OCI-LY7 (cell line): ENCODE measurements at regions not wholly inside any gene's neighbourhood (a gene's known extent, or its start where the extent isn't known, plus 50 kb on each side); places are given as distances from the start of the nearest gene placed in this dataset.

Experiments used
- BruUV-seq: library from RNA; stranded (reverse); fragments of 400-500 nt; replicated peaks from 2 replicates; lab custom pipeline; 2021; lab: Mats Ljungman, UMichigan
- CTCF ChIA-PET: fragments of 300-600 bp; sonication (Branson Sonifier 250); formaldehyde crosslinking; loops from one replicate; lab custom pipeline; 2022; ENCODE audit warnings: antibody characterized with exemption; ENCODE audit not compliant: unreplicated experiment; lab: Charles Lee
- POLR2A ChIA-PET: fragments of 300-600 bp; sonication (Branson Sonifier 250); formaldehyde crosslinking; loops from one replicate; lab custom pipeline; 2022; ENCODE audit warnings: antibody characterized with exemption; lab: Charles Lee
- DNase-seq: peaks from one replicate; pipeline ENCODE4 v3.0.0-alpha.2; 2015; ENCODE audit warnings: low spot score
- H2AFZ ChIP-seq: fragments of 200-600 bp; sonication (generic), shearing (Covaris generic); 2 replicates; pipeline ENCODE4 v1.6.1; 2014; ENCODE audit warnings: mild to moderate bottlenecking, antibody characterized with exemption, low read length, moderate library complexity
- H3K27ac ChIP-seq: fragments of 200-600 bp; sonication (generic); 2 replicates; pipeline ENCODE4 v1.5.1; 2014; ENCODE audit warnings: mixed run types, low read depth, mild to moderate bottlenecking, moderate library complexity, low read length, inconsistent platforms; ENCODE audit not compliant: poor library complexity, severe bottlenecking
- H3K36me3 ChIP-seq: fragments of 200-600 bp; sonication (generic); 2 replicates; pipeline ENCODE4 v1.6.1; 2014; ENCODE audit warnings: mild to moderate bottlenecking, antibody characterized with exemption, low read length, moderate library complexity, mixed read lengths; ENCODE audit not compliant: insufficient read depth
- H3K4me1 ChIP-seq: fragments of 200-600 bp; sonication (generic); 2 replicates; pipeline ENCODE4 v1.5.1; 2014; ENCODE audit warnings: mild to moderate bottlenecking, low read length; ENCODE audit not compliant: insufficient read depth, poor library complexity, severe bottlenecking
- H3K4me2 ChIP-seq: fragments of 200-600 bp; sonication (generic); 2 replicates; pipeline ENCODE4 v1.6.1; 2014; ENCODE audit warnings: mild to moderate bottlenecking, low read length
- H3K4me3 ChIP-seq: fragments of 200-600 bp; sonication (generic); 2 replicates; pipeline ENCODE4 v1.5.1; 2014; ENCODE audit warnings: mild to moderate bottlenecking, low read depth, low read length; ENCODE audit not compliant: poor library complexity, severe bottlenecking
- H3K79me2 ChIP-seq: fragments of 200-600 bp; sonication (generic); 2 replicates; pipeline ENCODE4 v1.6.1; 2016; ENCODE audit warnings: low read depth, mild to moderate bottlenecking, low read length, moderate library complexity, mixed read lengths; ENCODE audit not compliant: insufficient read depth
- H3K9me2 ChIP-seq: fragments of 200-600 bp; sonication (generic); 2 replicates; pipeline ENCODE4 v1.6.1; 2016; ENCODE audit warnings: mild to moderate bottlenecking, low read length, mixed read lengths; ENCODE audit not compliant: insufficient read depth
- H3K9me3 ChIP-seq: fragments of 200-600 bp; sonication (generic); 2 replicates; pipeline ENCODE4 v1.6.1; 2014; ENCODE audit warnings: mild to moderate bottlenecking, mixed run types, low read length, mixed read lengths
- H4K20me1 ChIP-seq: fragments of 200-600 bp; sonication (generic); 2 replicates; pipeline ENCODE4 v1.6.1; 2014; ENCODE audit warnings: mild to moderate bottlenecking, antibody characterized with exemption, low read length, moderate library complexity, mixed read lengths; ENCODE audit not compliant: insufficient read depth
- EZH2phosphoT487 ChIP-seq: fragments of 200-600 bp; sonication (generic); IDR thresholded peaks from 2 replicates; pipeline ENCODE4 v1.6.1; 2018; ENCODE audit warnings: low read depth, borderline replicate concordance, mild to moderate bottlenecking, mixed run types, antibody characterized with exemption, low read length, moderate library complexity, mixed read lengths
- intact Hi-C: fragments of 100-400 bp; cut with micrococcal nuclease; formaldehyde crosslinking; loops from one replicate; pipeline ENCODE4 v1.10.0; 2022; ENCODE audit not compliant: unreplicated experiment
- TF ChIP-seq, protein P1 (sequence below): fragments of 200-600 bp; sonication (generic); conservative IDR thresholded peaks from 2 replicates; pipeline ENCODE4 v1.5.1; 2014; ENCODE audit warnings: mild to moderate bottlenecking, antibody characterized with exemption, low read length, moderate library complexity, mixed read lengths

DNA sequence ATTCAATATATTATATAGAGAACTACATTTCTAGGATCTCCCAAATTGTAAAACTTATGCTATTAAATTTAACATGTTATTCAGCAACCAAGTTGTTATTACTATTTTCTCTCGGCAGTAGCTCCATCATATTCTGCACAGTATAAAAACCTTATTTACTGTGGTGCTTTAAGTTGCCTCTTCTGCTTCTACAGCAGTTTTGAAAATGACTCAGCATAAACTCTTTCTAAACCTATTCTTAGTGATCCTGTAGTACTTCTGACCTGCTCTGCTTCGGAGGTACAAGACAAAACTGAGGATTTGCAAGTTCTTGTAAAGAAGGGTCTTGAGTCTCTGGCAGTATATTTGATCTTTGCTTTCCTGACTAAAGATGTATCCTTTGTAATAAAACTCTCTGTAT lies 567.2 kb downstream of the TMX3 start:
- Histone ChIP-seq H3K27ac (no peak overlapping the region), H3K9me2 (no peaks in the 10 kb centered on the region), H3K36me3 (no peaks in the 10 kb centered on the region), H3K79me2 (no peaks in the 10 kb centered on the region), H4K20me1 (no peaks in the 10 kb centered on the region), H2AFZ (no peak overlapping the region), H3K4me2 (no peak overlapping the region), H3K4me1 (no peaks in the 10 kb centered on the region), H3K9me3 (no peaks in the 10 kb centered on the region), H3K4me3 (no peak overlapping the region)
- no peak for DNase-seq
- intact Hi-C loops, result no loop called here
- CTCF ChIA-PET, result no interaction called here
- POLR2A ChIA-PET, result no interaction called here
- no TSS peak for BruUV-seq
- TF ChIP-seq, protein P1, sequence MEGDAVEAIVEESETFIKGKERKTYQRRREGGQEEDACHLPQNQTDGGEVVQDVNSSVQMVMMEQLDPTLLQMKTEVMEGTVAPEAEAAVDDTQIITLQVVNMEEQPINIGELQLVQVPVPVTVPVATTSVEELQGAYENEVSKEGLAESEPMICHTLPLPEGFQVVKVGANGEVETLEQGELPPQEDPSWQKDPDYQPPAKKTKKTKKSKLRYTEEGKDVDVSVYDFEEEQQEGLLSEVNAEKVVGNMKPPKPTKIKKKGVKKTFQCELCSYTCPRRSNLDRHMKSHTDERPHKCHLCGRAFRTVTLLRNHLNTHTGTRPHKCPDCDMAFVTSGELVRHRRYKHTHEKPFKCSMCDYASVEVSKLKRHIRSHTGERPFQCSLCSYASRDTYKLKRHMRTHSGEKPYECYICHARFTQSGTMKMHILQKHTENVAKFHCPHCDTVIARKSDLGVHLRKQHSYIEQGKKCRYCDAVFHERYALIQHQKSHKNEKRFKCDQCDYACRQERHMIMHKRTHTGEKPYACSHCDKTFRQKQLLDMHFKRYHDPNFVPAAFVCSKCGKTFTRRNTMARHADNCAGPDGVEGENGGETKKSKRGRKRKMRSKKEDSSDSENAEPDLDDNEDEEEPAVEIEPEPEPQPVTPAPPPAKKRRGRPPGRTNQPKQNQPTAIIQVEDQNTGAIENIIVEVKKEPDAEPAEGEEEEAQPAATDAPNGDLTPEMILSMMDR, result no peak
- TF ChIP-seq EZH2phosphoT487, result no peak

DNA sequence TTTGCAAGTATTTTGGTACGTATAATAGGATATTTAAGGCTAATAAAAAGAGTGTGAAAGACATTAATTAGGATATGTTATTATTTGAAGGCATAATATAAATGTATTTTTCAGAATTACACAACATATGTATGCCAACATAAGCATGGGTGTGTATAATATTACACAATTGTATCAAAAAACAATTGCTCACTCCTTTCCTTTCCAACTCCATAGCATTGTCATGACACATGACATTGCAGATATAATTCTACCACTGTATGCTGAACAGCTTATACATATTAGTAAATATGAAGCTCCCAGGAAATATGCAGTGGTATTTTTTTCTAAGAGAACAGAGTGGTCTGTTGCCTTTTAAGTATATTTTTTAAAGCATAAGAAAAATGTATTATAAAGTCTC lies 593.1 kb downstream of the TMX3 start:
- Histone ChIP-seq H3K9me3 (no peaks in the 10 kb centered on the region), H3K4me1 (no peaks in the 10 kb centered on the region), H3K36me3 (no peaks in the 10 kb centered on the region), H3K4me3 (no peak overlapping the region), H3K9me2 (no peaks in the 10 kb centered on the region), H2AFZ (no peak overlapping the region), H3K27ac (no peak overlapping the region), H4K20me1 (no peaks in the 10 kb centered on the region), H3K4me2 (no peak overlapping the region), H3K79me2 (no peaks in the 10 kb centered on the region)
- ChIA-PET POLR2A (no interaction called here), CTCF (no interaction called here)
- no peak for DNase-seq
- no TSS peak for BruUV-seq
- TF ChIP-seq, protein P1, result no peak
- TF ChIP-seq EZH2phosphoT487, result no peak
- intact Hi-C loops, result no loop called here

DNA sequence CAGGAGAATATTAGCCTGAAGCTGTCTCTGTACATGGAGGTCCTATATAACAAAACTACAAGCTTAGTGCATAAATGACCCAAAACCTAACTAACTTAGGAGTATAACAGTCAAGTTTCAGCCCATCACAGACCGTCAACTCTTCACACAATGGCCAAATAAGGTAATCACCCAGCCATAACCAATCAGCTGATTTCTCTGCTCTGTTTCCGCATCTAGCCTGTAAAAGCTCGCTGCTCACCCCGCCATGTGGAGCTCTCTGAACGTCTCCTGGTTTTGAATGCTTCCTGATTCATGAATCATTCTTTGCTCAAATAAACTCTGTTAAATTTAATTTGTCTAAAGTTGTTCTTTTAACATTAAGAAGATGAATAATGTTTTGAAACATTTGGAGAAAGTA lies 593.6 kb downstream of the TMX3 start:
- Histone ChIP-seq H3K9me3 (no peaks in the 10 kb centered on the region), H3K4me1 (no peaks in the 10 kb centered on the region), H3K27ac (no peak overlapping the region), H2AFZ (no peak overlapping the region), H3K9me2 (no peaks in the 10 kb centered on the region), H3K4me2 (no peak overlapping the region), H3K79me2 (no peaks in the 10 kb centered on the region), H3K4me3 (no peak overlapping the region), H3K36me3 (no peaks in the 10 kb centered on the region), H4K20me1 (no peaks in the 10 kb centered on the region)
- intact Hi-C loops, result no loop called here
- CTCF ChIA-PET, result no interaction called here
- no peak for DNase-seq
- BruUV-seq, result no TSS peak
- TF ChIP-seq EZH2phosphoT487, result no peak
- TF ChIP-seq, protein P1, result no peak
- POLR2A ChIA-PET, result no interaction called here
